Endothelial cell of umbilical vein (primary cell): ENCODE measurements at regions not wholly inside any gene's neighbourhood (a gene's known extent, or its start where the extent isn't known, plus 50 kb on each side); places are given as distances from the start of the nearest gene placed in this dataset.

Source experiments
- BruUV-seq: library from RNA; stranded (reverse); fragments of 400-500 nt; replicated peaks from 2 replicates; lab custom pipeline; 2021; lab: Mats Ljungman, UMichigan
- CTCF ChIA-PET: fragments of 300-600, 350-600 bp; sonication (Branson Sonifier 250); formaldehyde crosslinking; loops from one replicate; lab custom pipeline; 2021; ENCODE audit warnings: antibody characterized with exemption, inconsistent platforms; lab: Charles Lee
- POLR2A ChIA-PET: fragments of 300-600, 350-600 bp; sonication (Branson Sonifier 250); formaldehyde crosslinking; loops from one replicate; lab custom pipeline; 2021; ENCODE audit warnings: antibody characterized with exemption, inconsistent platforms; lab: Charles Lee
- DNase-seq: peaks from one replicate; pipeline ENCODE4 v3.0.0-alpha.2; 2011; ENCODE audit warnings: low read depth, low spot score
- FAIRE-seq: peaks from 2 replicates; lab custom pipeline; 2011; peaks lifted over from hg19 to GRCh38; lab: Jason Lieb, UNC
- H2AFZ ChIP-seq: 2 replicates; pipeline ENCODE4 v1.6.0; 2012; ENCODE audit warnings: low read depth, low read length, control low read depth, inconsistent platforms
- H3K27ac ChIP-seq: 2 replicates; pipeline ENCODE4 v1.5.1; 2011; ENCODE audit warnings: low read depth, mild to moderate bottlenecking, control low read depth, low read length, moderate library complexity; ENCODE audit not compliant: insufficient read depth
- H3K27me3 ChIP-seq, 2 experiments: 2 replicates each; pipeline versions ENCODE4 v1.6.0 to v1.6.1; 2011; ENCODE audit warnings: low read length in 2 of 2, mixed read lengths in 1 of 2; ENCODE audit not compliant: control insufficient read depth in 2 of 2, insufficient read depth in 2 of 2
- H3K36me3 ChIP-seq, 2 experiments: 2 replicates in 1 of 2; 3 replicates in 1 of 2; pipeline ENCODE4 v1.5.1; 2011; ENCODE audit warnings: low read length in 2 of 2, mild to moderate bottlenecking in 1 of 2, moderate library complexity in 1 of 2; ENCODE audit not compliant: control insufficient read depth in 2 of 2, insufficient read depth in 2 of 2; ENCODE audit errors: extremely low read depth in 1 of 2
- H3K4me1 ChIP-seq: 3 replicates; pipeline ENCODE4 v1.5.1; 2011; ENCODE audit warnings: mild to moderate bottlenecking, low read length; ENCODE audit not compliant: control insufficient read depth, insufficient read depth; ENCODE audit errors: extremely low read depth
- H3K4me2 ChIP-seq: 2 replicates; pipeline ENCODE4 v1.6.1; 2011; ENCODE audit warnings: low read length, control low read depth, mixed read lengths; ENCODE audit not compliant: insufficient read depth
- H3K4me3 ChIP-seq, 3 experiments: fragments of 200-600 bp in 1 of 3; sonication (generic), shearing (Covaris generic) in 1 of 3; replicated peaks in 1 of 3; 2 replicates each; pipeline ENCODE4 v1.5.1; 2011 to 2016; ENCODE audit warnings: control low read depth in 3 of 3, low read length in 3 of 3, mild to moderate bottlenecking in 2 of 3, inconsistent platforms in 1 of 3, low read depth in 1 of 3, moderate library complexity in 1 of 3; ENCODE audit not compliant: insufficient read depth in 1 of 3
- H3K79me2 ChIP-seq: 2 replicates; pipeline ENCODE4 v1.6.0; 2012; ENCODE audit warnings: low read length, inconsistent platforms; ENCODE audit not compliant: control insufficient read depth, insufficient read depth
- H3K9ac ChIP-seq: replicated peaks from 2 replicates; pipeline ENCODE3; 2011; ENCODE audit warnings: low read length, control low read depth; ENCODE audit not compliant: insufficient read depth; ENCODE audit errors: extremely low read depth
- H3K9me1 ChIP-seq: replicated peaks from 3 replicates; pipeline ENCODE4 v1.6.0; 2011; ENCODE audit warnings: mild to moderate bottlenecking, low read length; ENCODE audit not compliant: control insufficient read depth, insufficient read depth; ENCODE audit errors: extremely low read depth
- H3K9me3 ChIP-seq: replicated peaks from 2 replicates; pipeline ENCODE4 v1.5.1; 2012; ENCODE audit warnings: low read length, inconsistent platforms; ENCODE audit not compliant: control insufficient read depth, insufficient read depth
- H4K20me1 ChIP-seq: replicated peaks from 2 replicates; pipeline ENCODE3; 2011; ENCODE audit warnings: mild to moderate bottlenecking, low read length; ENCODE audit not compliant: control insufficient read depth, insufficient read depth; ENCODE audit errors: extremely low read depth
- CTCF ChIP-seq, 2 donors: IDR thresholded peaks; 1 replicate in 1 of 2; 2 replicates in 1 of 2; pipeline ENCODE4 v1.5.1; 2011; ENCODE audit warnings: low read length in 2 of 2, mild to moderate bottlenecking in 2 of 2, moderate library complexity in 2 of 2, control low read depth in 1 of 2, inconsistent platforms in 1 of 2, low read depth in 1 of 2; ENCODE audit not compliant: insufficient read depth in 1 of 2; ENCODE audit errors: extremely low read depth in 1 of 2
- EZH2 ChIP-seq: IDR thresholded peaks from 2 replicates; pipeline ENCODE4 v1.6.1; 2012; ENCODE audit warnings: borderline replicate concordance, low read depth, mild to moderate bottlenecking, moderate library complexity, low read length, inconsistent platforms; ENCODE audit not compliant: severe bottlenecking
- FOS ChIP-seq: IDR thresholded peaks from 2 replicates; pipeline ENCODE4 v1.6.1; 2011; ENCODE audit warnings: mild to moderate bottlenecking, low read length, moderate library complexity, borderline replicate concordance; ENCODE audit not compliant: insufficient read depth
- GATA2 ChIP-seq: IDR thresholded peaks from 2 replicates; pipeline ENCODE4 v1.7.0; 2011; ENCODE audit warnings: low read depth, mild to moderate bottlenecking, moderate library complexity, mixed read lengths, low read length; ENCODE audit not compliant: insufficient read length, insufficient read depth
- JUN ChIP-seq: IDR thresholded peaks from 2 replicates; pipeline ENCODE4 v1.6.1; 2011; ENCODE audit warnings: borderline replicate concordance, low read depth; ENCODE audit not compliant: insufficient read length, insufficient read depth
- MYC ChIP-seq: IDR thresholded peaks from one replicate; pipeline ENCODE4 v1.6.1; 2011; ENCODE audit warnings: mild to moderate bottlenecking, low read depth, low read length
- POLR2A ChIP-seq: IDR thresholded peaks from 2 replicates; pipeline ENCODE4 v1.6.1; 2012; ENCODE audit warnings: low read depth, mild to moderate bottlenecking, control low read depth, low read length
- dilution Hi-C: fragments of 300-500 bp; cut with MboI; formaldehyde crosslinking; loops from one replicate; pipeline ENCODE4 v1.15.0; 2019; ENCODE audit warnings: low sequenced_read_pairs; ENCODE audit not compliant: extremely low pct_ligation_motif_present
- intact Hi-C: fragments of 100-400 bp; cut with micrococcal nuclease; formaldehyde crosslinking; loops from one replicate; pipeline ENCODE4 v1.10.0; 2022
- TF ChIP-seq, protein P1 (sequence below): IDR thresholded peaks from 2 replicates; pipeline ENCODE4 v1.6.1; 2011; ENCODE audit not compliant: insufficient read depth, insufficient read length

DNA sequence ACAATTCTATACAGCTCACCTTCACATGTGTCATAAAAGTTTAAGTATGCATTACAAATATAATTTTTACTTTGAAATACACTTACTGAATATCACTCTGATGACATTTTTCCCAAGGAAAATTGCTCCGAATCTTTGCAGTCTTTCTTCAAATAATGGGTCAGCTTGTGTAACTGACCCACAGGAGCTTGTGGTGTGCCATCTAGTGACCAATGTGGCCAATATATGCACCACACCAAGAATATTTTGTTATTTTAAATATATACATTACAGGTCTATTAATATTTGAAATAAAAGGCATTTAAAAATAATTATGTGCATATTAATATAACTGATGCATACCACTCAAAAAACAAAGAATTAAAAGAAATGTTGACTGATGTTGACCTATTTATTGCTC lies 271.4 kb downstream of the TBX15 start:
- BruUV-seq: no TSS peak
- Histone ChIP-seq H3K9me3 (peaks cover 1% of the 10 kb centered on the region), H3K4me3 (no peak overlapping the region), H3K27me3 (no peaks in the 10 kb centered on the region), H3K27ac (no peak overlapping the region), H3K4me2 (no peak overlapping the region), H3K9ac (no peak overlapping the region), H3K4me1 (no peaks in the 10 kb centered on the region), H3K9me1 (no peaks in the 10 kb centered on the region), H3K79me2 (no peaks in the 10 kb centered on the region), H2AFZ (no peak overlapping the region), H4K20me1 (no peaks in the 10 kb centered on the region), H3K36me3 (no peaks in the 10 kb centered on the region)
- CTCF ChIA-PET: no interaction called here
- dilution Hi-C loops (no loop called here), intact Hi-C loops (no loop called here)
- TF ChIP-seq JUN (no peak), FOS (no peak), POLR2A (no peak), GATA2 (no peak), EZH2 (no peak), MYC (no peak), CTCF (IDR thresholded peaks at IDR 0.05; ENCODE audit: extremely low read depth in 1 of 2, insufficient read depth in 1 of 2, low read depth in 1 of 2, low read length in 2 of 2) (no peak)
- TF ChIP-seq, protein P1, sequence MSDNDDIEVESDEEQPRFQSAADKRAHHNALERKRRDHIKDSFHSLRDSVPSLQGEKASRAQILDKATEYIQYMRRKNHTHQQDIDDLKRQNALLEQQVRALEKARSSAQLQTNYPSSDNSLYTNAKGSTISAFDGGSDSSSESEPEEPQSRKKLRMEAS: no peak
- DNase-seq: no peak
- POLR2A ChIA-PET: no interaction called here
- FAIRE-seq: no peak
